ENCODE measurements at regions not wholly inside any gene's neighbourhood (a gene's known extent, or its start where the extent isn't known, plus 50 kb on each side); places are given as distances from the start of the nearest gene placed in this dataset.

DNA sequence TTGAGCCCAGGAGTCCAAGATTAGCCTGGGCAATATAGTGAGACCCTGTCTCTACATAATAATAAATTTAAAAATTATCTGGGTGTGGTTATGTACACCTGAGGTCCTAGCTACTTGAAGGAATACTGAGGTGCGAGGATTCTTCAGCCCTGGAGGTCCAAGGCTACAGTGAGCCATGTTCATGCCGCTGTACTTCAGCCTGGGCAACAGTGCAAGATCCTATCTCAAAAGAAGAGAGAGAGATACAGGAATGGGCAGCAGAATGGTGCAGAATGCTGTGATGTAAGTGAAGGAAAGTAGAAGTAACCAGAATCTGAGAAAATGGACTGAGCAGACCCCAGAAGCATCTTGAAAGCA lies 62.7 kb upstream of the EXOC4 start:
- H3K27ac ChIP-seq (ENCODE audit: insufficient read length, low read depth, low read length), result no peak overlapping the region
- no peak overlapping the region for H2BK15ac ChIP-seq (ENCODE audit: low read depth, low read length)
- no peak overlapping the region for H3T11ph ChIP-seq (ENCODE audit: low read length)
- H4K5ac ChIP-seq (ENCODE audit: insufficient read length, low read depth, low read length), result no peak overlapping the region
- no peak overlapping the region for H3K18ac ChIP-seq (ENCODE audit: insufficient read length, low read depth, low read length)
- no peak overlapping the region for H2AK5ac ChIP-seq (ENCODE audit: insufficient read length, low read length)
- no peak overlapping the region for H4K91ac ChIP-seq (ENCODE audit: insufficient read length, low read depth, low read length)
- TF ChIP-seq, protein P1, sequence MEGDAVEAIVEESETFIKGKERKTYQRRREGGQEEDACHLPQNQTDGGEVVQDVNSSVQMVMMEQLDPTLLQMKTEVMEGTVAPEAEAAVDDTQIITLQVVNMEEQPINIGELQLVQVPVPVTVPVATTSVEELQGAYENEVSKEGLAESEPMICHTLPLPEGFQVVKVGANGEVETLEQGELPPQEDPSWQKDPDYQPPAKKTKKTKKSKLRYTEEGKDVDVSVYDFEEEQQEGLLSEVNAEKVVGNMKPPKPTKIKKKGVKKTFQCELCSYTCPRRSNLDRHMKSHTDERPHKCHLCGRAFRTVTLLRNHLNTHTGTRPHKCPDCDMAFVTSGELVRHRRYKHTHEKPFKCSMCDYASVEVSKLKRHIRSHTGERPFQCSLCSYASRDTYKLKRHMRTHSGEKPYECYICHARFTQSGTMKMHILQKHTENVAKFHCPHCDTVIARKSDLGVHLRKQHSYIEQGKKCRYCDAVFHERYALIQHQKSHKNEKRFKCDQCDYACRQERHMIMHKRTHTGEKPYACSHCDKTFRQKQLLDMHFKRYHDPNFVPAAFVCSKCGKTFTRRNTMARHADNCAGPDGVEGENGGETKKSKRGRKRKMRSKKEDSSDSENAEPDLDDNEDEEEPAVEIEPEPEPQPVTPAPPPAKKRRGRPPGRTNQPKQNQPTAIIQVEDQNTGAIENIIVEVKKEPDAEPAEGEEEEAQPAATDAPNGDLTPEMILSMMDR (conservative IDR thresholded peaks at IDR 0.05), result no peak
- H2BK120ac ChIP-seq (ENCODE audit: low read depth, low read length, poor library complexity, severe bottlenecking), result no peak overlapping the region
- no peak overlapping the region for H2BK12ac ChIP-seq (ENCODE audit: insufficient read length, low read depth, low read length)
- no peak for DNase-seq
- H3K56ac ChIP-seq (ENCODE audit: insufficient read length, low read depth, low read length), result no peak overlapping the region
- H2BK5ac ChIP-seq (ENCODE audit: insufficient read length, low read length), result no peak overlapping the region
- H3K79me2 ChIP-seq (ENCODE audit: insufficient read depth, low read length), result no peaks in the 10 kb centered on the region
- H3K23me2 ChIP-seq (ENCODE audit: insufficient read length, low read depth, low read length, poor library complexity, severe bottlenecking), result no peaks in the 10 kb centered on the region
- H3K4me2 ChIP-seq (ENCODE audit: insufficient read depth, insufficient read length, low read length), result no peak overlapping the region
- Mint-ChIP-seq H3K4me3 (no peak overlapping the region), H3K4me1 (peaks cover 14 to 22% of the 10 kb centered on the region in 2 experiments), H3K27ac (no peak overlapping the region), H3K27me3 (ENCODE audit: low read depth) (no peaks in the 10 kb centered on the region), H3K36me3 (ENCODE audit: insufficient read depth in 1 of 3, low read depth in 3 of 3) (no peaks in the 10 kb centered on the region), H3K9me3 (no peaks in the 10 kb centered on the region)
- WGBS (ENCODE audit: extremely low coverage, insufficient read length, low lambda C conversion rate), result no CpG with 5 or more reads among the region's 2 CpGs
- no peak overlapping the region for H3K14ac ChIP-seq (ENCODE audit: insufficient read depth, low read length)
- H3K23ac ChIP-seq (ENCODE audit: insufficient read length, low read depth, low read length), result no peak overlapping the region
- no peaks in the 10 kb centered on the region for H3K9me3 ChIP-seq (ENCODE audit: control insufficient read depth, low read depth, low read length)
- H4K20me1 ChIP-seq (ENCODE audit: control insufficient read depth, insufficient read depth, insufficient read length), result no peaks in the 10 kb centered on the region
- peaks cover 9% of the 10 kb centered on the region; the same call in 1 of the 2 replicates for H3K4me1 ChIP-seq (ENCODE audit: insufficient read depth, low read length)
- H2BK20ac ChIP-seq (ENCODE audit: low read depth, low read length, poor library complexity, severe bottlenecking), result no peak overlapping the region
- H3K4ac ChIP-seq (ENCODE audit: low read depth, low read length), result no peak overlapping the region
- H4K8ac ChIP-seq (replicated peaks; ENCODE audit: insufficient read length, low read depth, low read length), result no peak overlapping the region
- H3K9ac ChIP-seq (ENCODE audit: extremely low read depth, insufficient read length, low read length), result no peak overlapping the region
- no peaks in the 10 kb centered on the region for H3K79me1 ChIP-seq (ENCODE audit: insufficient read depth, low read depth, low read length, poor library complexity, severe bottlenecking)
- H2AFZ ChIP-seq (ENCODE audit: low read length), result no peak overlapping the region
- H3K27me3 ChIP-seq (ENCODE audit: insufficient read depth, low read length), result no peaks in the 10 kb centered on the region
